ENCODE measurements at regions not wholly inside any gene's neighbourhood (a gene's known extent, or its start where the extent isn't known, plus 50 kb on each side); places are given as distances from the start of the nearest gene placed in this dataset.

- no peak for TF ChIP-seq EZH2 (IDR thresholded peaks at IDR 0.05; ENCODE audit: borderline replicate concordance, low read depth, low read length, severe bottlenecking)
- TF ChIP-seq, protein P1, sequence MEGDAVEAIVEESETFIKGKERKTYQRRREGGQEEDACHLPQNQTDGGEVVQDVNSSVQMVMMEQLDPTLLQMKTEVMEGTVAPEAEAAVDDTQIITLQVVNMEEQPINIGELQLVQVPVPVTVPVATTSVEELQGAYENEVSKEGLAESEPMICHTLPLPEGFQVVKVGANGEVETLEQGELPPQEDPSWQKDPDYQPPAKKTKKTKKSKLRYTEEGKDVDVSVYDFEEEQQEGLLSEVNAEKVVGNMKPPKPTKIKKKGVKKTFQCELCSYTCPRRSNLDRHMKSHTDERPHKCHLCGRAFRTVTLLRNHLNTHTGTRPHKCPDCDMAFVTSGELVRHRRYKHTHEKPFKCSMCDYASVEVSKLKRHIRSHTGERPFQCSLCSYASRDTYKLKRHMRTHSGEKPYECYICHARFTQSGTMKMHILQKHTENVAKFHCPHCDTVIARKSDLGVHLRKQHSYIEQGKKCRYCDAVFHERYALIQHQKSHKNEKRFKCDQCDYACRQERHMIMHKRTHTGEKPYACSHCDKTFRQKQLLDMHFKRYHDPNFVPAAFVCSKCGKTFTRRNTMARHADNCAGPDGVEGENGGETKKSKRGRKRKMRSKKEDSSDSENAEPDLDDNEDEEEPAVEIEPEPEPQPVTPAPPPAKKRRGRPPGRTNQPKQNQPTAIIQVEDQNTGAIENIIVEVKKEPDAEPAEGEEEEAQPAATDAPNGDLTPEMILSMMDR (IDR thresholded peaks at IDR 0.05; ENCODE audit: borderline replicate concordance, extremely low read depth, low read length, poor library complexity, severe bottlenecking), result no peak
Measured at GRCh38 chr3:152021951-152022461, 148.6 kb downstream of the SUCNR1 start.

Measured in DND-41 (cell line).